Left cardiac atrium (tissue), 4 donors: ENCODE measurements at regions not wholly inside any gene's neighbourhood (a gene's known extent, or its start where the extent isn't known, plus 50 kb on each side); places are given as distances from the start of the nearest gene placed in this dataset.
"Not testable (repeated sequence)": the region's sequence is repeated elsewhere in the genome, so short reads cannot be mapped to it uniquely, and the experiment has no call there.

Experiments used
- ATAC-seq, 2 donors: fragments of 200-7000 bp; cut with Tn5 transposase; one replicate each; pipeline ENCODE4 v1.9.1; 2020; ENCODE audit warnings: mild to moderate bottlenecking in 2 of 2, moderate library complexity in 2 of 2
- DNase-seq: peaks from one replicate; pipeline ENCODE4 v3.0.0-alpha.2; 2020
- intact Hi-C, 2 donors: fragments of 100-400 bp; cut with DNase I; formaldehyde crosslinking; loops; one replicate each; pipeline versions ENCODE4 v1.14.1 to v1.15.1; 2022 to 2023
- donor health status: DM: no; HTN: yes; CAD: no.
- donor health status: DM: no; HTN: yes; CAD: no; lungs with severe emphysema.
- donor health status: DM: yes; HTN: yes; CAD: no.
- donor health status: Dilated cardiomyopathy.

DNA sequence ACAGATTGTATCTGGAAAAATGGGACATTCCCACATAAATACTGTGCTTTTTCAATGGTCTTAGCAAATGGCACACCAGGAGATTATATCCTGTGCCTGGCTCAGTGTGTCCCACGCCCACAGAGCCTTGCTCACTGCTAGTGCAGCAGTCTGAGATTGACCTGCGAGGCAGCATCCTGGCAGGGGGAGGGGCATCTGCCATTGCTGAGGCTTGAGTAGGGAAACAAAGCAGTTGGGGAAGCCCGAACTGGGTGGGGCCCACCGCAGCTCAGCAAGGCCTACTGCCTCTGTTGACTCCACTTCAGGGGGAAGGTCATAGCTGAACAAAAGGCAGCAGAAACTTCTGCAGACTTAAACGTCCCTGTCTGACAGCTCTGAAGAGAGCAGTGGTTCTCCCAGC, 258.7 kb downstream of the LRRC70 start:
- DNase-seq, ATAC-seq, intact Hi-C loops: not testable (repeated sequence)

DNA sequence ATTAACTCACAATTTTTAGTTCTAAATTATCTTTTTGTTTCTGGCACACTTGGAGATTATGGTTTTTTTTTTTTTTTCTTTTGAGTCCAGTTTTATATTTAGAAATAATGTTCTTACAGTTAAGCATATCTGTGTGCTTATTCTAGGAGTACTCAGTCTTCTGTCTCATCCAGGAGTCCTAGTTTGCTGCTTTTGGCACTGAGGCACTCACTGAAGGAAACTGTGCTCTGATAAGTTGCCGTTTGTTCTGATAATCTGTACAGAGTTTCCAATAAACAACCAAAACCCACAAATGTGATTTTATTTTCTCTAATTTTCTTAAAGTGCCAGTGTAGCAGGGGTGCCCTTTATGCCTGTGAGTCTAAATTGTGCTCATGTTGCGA, 251.0 kb downstream of the LRRC70 start:
- intact Hi-C loops, result no loop called here
- ATAC-seq (peak; percentile 45 to 57), DNase-seq (peak; percentile 22)

DNA sequence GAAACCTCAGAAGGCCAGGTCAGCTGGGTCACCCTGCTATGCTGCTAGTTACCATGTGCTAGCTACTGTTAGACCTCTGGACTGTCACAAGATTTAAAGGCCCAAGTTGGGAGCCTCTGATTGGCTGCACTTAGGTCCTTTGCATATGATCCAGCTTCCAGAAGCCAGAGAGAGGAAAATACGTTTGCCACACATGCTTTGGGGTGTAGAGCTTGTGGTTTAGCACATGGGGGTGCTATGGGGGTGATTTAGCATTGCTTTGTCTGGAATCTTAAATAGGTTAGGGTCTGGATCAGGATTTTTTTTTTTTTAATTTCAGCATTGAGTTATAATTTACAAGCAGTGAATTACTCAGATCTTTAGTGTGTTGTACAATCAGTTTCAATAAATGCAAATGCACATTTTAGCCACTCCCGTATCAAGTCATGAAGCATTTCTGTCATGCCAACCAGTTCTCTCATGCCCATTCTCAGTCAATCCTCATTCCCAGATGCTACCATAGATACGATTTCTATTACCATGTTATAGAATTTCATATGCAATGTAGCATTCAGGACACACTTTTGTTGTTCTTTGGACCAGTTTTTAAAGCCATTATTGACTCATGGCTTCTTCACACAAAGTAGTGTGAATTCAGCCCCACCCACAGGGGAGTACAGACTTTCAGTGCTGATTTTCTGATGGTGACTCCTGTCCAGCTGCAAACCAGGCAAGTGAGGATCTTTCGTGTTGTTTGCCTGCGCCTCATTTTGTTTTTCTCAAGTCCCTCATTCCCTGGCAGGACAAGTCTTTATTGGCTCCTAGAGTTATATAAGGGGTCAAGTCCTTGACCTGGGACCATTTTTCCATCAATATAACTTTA, 250.4 kb downstream of the LRRC70 start:
- intact Hi-C loops, result no loop called here
- ATAC-seq (no peak), DNase-seq (no peak)

DNA sequence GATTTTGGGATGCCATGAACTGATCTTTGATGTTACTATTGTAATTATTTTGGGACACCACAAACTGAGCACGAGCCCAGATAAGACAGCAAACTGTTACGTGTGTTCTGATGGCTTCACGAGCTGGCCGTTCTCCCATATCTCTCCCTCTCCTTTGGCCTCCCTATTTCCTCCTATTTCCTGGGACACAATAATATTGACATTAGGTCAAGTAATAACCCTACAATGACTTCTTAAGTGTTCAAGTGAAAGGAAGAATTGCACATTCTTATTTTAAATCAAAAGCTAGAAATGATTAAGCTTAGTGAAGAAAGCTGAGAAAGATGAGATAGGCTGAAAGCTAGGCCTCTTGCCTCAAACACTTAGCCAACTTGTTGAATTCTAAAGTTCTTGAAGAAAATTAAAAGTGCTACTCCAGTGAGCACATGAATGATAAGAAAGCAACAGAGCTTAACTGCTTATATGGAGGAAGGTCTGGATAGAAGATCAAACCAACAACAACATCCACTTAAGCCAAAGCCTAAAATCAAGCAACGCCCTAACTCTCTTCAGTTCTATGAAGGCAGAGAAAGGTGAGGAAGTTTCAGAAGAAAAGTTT, 247.1 kb downstream of the LRRC70 start:
- intact Hi-C loops, result no loop called here
- ATAC-seq, result no peak
- DNase-seq, result no peak

DNA sequence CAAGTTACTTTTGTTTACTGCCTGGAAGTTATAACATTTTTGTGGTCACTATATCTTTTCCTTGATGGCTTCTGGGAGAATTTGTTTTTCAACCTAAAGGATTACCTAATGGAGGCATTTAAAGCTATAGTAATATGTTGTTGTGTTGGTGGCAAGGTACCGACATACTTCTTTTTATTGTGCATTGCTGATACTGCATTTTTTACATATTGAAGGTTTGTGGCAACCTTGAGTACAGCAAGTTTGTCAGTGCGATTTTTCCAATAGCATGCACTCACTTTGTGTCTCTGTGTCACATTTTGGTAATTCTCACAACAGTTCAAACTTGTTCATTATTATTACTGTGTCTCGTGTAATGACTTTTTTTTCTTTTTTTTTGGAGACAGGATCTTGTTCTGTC, 246.3 kb downstream of the LRRC70 start:
- intact Hi-C loops, result no loop called here
- DNase-seq (no peak), ATAC-seq (no peak)

DNA sequence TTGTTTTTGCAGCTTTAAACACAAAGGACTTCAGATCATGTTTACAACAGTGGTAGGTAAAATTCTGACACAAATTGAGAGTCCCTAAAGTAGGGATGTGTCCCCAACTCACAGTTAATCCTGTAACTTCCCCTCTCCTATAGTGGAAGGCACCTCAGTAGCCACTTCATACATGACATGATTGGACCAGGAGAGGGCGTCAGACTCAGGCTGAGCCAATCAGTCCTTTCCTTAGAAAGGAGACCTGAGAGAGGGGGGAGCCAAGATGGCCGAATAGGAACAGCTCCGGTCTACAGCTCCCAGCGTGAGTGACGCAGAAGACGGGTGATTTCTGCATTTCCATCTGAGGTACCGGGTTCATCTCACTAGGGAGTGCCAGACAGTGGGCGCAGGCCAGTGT, 238.4 kb downstream of the LRRC70 start:
- ATAC-seq, intact Hi-C loops, DNase-seq: not testable (repeated sequence)

DNA sequence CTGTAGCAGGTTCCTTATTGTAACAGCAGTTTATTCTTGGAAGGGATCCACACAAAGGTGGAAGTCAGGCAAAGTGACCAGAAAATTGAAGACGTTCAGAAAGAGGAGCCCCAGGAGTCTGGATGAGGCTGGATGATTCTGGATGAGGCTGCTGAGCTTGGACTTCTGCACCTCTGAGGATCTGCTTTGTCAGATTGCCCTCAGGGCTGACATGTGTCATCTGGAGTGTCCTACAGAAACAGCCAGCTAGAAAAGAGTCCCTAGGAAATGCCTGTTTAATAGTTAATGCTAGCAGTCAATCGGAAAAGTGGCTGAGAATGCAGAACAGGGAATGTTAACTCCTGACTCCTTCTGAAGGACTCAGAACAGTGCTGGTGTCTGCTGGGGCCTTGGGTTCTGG, 236.4 kb downstream of the LRRC70 start:
- intact Hi-C loops, result no loop called here
- DNase-seq (no peak), ATAC-seq (no peak)

DNA sequence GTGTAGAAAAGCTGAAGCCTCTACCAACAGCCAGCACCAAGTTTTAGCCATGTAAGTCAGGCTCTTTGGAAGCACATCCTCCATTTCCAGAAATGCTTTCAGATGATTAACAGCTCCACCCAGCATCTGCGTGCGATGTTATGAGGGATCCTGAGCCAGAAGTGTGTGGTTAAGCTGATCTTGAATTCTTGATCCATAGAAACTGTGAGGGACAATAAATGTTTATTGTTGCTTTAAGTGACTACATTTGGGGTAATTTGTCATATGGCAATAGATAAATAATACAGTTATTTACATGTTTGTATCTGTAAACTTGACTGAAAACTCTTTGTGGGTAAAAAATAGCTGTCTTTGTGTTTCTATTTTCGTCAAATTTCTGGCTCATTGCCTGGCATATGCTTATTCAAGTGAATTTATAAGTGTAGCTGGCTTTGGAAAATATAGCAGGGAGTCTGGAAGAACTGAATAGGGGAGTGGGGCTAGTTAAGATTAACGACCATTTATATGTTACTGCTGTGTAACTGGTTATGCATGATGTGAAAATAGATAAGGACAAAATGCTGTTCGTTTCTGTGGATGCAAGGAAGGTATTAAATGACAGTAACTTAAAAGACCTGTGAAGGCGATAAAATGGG, 234.1 kb downstream of the LRRC70 start:
- no peak for ATAC-seq
- intact Hi-C loops, result no loop called here

DNA sequence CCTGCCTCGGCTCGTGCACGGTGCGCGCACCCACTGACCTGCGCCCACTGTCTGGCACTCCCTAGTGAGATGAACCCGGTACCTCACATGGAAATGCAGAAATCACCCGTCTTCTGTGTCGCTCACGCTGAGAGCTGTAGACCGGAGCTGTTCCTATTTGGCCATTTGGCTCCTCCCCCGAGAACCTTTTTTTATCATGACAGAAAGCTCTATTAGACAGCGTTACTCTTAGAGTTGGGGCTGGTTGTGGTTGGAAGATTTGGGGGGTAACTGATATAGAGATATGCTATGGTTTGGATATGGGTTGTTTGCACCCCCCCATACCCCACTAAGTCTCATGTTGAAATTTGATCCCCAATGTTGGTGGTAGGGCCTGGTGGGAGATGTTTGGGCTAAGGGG, 226.2 kb downstream of the LRRC70 start:
- DNase-seq, intact Hi-C loops, ATAC-seq: not testable (repeated sequence)

More for the DNA sequence above, 234.1 kb downstream of the LRRC70 start:
- no peak for DNase-seq

DNA sequence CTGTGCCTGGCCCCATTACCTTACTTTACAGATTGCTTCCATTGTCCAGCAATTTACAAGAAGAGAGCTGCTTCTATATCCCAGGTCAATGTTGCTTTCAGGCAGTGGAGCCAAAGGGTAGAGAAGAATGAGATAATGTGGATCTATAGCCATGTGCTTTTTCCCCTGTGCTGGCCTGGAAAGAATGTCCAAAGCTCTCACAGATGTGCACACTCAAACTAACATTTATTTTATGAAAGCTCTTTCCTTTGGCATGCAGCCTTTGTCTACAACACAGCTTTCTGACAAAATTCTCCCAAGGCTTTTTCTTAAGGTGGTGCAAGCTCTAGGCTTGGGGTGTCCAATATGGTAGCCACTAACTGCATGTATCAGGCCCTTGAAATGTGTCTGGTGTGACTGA, 217.3 kb downstream of the LRRC70 start:
- ATAC-seq, result no peak

DNA sequence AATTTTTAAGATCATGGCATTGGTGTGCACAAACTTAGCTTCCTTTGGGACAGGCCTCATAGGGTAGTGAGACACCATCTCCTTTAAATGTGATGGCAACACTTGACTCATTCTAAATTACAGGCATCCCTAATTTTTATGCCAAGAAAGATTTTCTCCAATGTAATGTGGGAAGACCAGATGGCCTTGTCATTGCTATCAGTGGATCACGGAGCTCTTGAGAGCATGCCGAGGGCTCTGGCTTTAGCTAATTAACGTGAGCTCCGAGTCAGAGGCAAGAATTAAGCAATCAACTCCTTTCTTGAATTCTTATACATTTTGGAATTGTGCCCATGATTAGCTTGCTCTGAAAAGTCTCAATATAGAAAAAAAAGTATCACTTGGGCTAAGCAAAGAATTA, 215.8 kb downstream of the LRRC70 start:
- DNase-seq (no peak), ATAC-seq (no peak)
- intact Hi-C loops, result no loop called here

More for the DNA sequence above, 217.3 kb downstream of the LRRC70 start:
- intact Hi-C loops, result no loop called here
- no peak for DNase-seq

DNA sequence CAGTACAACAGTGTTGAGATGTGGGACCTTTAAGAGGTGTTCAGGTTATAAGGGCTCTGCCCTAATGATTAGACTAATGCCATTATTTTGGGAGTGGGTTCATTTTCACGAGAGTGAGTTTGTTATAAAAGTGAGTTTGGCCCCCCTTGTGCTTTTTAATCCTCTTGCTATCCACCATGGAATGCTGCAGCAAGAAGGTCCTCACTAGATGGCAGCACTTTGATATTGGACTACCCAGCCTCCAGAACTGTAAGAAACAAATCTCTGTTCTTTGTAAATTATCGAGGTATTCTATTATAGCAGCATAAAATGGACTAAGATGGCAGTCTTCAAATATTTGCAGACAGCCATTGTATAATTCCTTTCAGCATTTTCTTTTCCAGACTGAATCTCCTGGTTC, 212.4 kb downstream of the LRRC70 start:
- intact Hi-C loops, result no loop called here

DNA sequence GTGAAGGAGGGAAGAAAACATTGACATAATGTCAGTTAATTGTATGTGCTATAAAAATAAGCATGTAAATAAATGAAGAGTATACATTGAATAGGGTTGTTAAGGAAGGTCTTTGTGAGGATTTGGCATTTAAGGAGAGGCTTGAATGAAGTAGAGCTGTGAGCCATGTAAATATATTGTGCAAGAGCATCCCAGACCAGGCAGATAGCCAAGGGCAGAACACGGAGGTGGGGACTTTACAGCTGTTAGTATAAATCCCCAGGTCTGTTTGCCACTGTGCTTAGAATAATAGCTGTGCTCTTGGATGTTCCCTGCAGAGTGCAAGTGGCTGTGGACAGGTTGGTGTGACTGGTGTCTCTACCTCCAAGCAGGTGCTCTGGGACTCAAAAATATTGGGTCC, 211.7 kb downstream of the LRRC70 start:
- intact Hi-C loops, result no loop called here
- DNase-seq, result no peak
- ATAC-seq, result peak in 1 of 2 donors; percentile 39

More for the DNA sequence above, 212.4 kb downstream of the LRRC70 start:
- DNase-seq (no peak), ATAC-seq (no peak)

DNA sequence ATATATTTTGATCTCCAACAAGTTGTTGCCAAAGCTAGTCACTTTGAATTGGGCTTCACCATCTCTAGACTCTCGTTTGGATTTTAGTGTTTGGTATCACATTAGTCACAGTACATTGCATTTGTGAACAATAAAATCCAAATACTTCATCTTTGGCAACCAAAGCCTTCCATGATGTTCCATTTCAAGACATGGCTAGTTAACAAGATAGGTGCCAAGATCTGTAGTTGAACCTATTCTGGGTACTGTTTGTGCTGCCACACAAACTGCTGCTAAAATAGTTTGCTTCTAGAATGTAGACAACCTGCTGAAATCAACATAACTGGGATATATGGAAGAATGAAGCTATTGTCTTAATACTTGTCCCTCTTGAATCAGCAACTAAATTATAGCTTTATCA, 207.5 kb downstream of the LRRC70 start:
- intact Hi-C loops, result no loop called here

DNA sequence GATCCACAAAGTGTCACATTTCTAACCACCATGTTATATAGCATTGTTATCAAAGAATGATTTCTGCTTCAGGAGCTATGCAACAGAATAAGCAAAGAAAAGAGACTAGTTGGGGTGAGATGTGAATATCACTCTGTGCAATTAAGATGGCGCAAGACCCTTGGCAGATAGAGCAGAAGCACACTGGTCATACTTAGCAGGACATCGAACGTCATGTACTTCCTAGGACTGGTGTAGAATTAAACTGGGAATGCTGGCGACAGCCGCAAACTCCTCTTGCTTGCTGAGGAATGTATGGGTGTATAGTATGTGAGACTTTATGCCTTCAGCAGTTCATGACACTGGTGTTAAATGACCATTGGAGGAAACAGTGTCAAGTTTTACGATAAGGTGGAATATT, 207.0 kb downstream of the LRRC70 start:
- DNase-seq, result no peak
- no peak for ATAC-seq
- intact Hi-C loops, result no loop called here

More for the DNA sequence above, 207.5 kb downstream of the LRRC70 start:
- ATAC-seq (no peak), DNase-seq (no peak)

DNA sequence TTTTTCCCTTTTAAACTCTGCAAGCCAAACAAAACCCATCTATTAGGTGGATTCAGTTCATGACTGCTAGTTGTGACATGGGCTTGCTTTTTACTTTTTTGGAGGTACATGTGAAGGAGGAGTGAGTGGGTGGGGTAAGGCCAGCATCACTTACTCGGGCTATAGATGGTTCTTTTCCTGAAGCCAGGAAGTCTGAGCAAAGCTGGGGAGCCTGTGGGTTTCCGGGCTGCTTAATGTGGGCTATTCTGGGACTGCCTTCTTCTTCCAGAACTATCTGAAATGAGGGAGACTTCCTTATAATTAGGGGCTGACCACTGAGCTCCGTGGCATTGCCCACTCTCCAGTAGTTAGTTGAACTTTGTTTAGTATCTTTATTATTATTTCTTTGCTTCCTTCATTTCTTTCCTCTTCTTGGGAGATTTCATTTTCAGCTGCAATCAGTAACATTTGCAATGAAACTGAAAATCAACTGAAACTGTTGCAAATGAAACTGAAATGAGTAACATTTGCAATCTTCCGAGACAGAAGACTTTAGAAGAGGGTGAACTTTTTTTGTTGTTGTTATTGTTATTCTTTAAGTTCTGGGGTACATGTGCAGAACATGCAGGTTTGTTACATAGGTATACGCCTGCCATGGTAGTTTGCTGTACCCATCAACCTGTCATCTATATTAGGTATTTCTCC, 204.9 kb downstream of the LRRC70 start:
- intact Hi-C loops, result no loop called here
- ATAC-seq (no peak), DNase-seq (no peak)

DNA sequence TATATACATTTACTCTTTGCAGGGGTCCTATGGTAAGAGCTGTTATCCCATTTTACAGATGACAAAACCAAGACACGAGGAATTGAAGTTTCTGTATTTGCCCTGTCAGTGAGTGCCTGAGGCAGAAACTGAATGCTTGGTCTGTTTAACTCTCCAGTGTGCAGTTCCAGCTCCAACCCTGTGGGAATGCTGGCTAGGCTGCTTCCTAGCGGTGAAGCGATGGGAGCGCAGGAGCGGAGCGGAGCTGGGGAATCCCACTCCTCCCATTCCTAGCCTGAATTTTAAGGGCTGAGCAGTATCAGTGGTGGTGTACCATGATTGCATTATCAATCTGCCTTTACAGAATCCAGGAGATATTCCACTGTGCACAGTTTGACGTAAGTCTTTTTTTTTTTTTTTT, 202.3 kb downstream of the LRRC70 start:
- intact Hi-C loops, result no loop called here
- no peak for DNase-seq
- no peak for ATAC-seq

DNA sequence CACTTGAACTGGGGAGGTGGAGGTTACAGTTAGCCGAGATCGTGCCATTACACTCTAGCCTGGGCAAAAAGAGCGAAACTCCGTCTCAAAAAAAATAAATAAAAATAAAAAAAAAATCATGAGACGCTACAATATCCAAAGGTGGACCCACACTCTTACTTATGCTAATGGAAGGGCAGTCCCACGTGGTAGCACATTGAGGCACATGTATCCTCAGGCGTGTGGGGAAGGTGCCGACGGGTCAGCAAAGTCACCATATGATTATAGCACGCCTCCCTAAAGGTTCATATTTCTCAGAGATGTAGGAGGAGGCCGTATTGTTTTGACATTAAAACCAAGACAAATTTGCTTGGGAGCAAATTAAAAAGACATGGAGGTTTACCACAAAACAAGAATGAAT, 201.6 kb downstream of the LRRC70 start:
- intact Hi-C loops, result no loop called here
- ATAC-seq (no peak), DNase-seq (no peak)

DNA sequence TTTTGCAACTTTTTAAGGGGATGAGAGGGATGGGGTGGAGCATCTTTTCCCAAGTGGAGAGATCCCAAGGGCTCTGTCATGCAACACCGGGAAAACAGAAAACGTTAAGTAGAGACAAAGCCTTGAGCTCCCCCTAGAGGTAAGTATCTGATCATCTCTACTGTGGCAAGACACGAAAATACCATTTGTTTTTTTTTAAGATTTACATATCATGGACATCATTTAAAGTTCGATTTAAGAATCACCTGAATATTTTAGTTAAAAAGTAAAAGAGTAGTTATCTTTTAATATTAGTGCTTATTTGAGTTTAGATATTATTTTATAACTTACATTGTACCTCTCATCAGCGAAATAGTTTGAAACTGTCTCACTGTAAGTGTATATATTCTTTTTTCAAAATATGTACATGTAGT, 200.4 kb downstream of the LRRC70 start:
- intact Hi-C loops, result loop anchor here (2.0 to 10.0 kb wide), 3 partner anchors 314 to 337 kb away; no protein-coding TSS in a partner anchor
- ATAC-seq (peak; percentile 87), DNase-seq (no peak)
